ENCODE measurements at regions not wholly inside any gene's neighbourhood (a gene's known extent, or its start where the extent isn't known, plus 50 kb on each side); places are given as distances from the start of the nearest gene placed in this dataset.

DNA sequence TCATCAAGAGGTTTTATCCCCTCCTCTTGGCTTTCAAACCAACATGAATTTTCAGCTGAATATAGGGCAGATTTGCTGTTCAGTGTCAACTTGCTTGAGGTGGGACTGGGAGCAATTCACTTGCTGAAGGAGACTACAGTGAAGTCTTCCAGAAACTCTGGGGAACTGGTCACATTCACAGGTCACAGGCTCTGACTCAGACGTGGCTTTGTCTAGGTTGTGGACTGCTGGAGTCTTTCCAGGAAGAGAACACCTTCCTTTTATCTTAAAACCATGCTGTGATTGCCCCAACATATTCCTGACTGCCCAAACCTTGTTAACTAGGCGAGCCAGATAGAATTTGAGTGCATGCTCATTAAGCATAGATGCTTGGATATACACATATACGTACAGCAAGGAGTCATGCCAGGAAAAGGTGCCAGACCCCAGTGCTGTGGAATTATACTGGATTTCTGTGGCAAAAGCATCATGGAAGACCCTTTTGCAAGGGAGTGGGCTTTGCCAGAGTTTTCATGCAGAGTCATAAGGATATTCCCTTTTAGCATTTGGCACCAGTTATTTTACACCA is 399.1 kb upstream of the TBL1XR1 start (continued):
- TF ChIP-seq CHD2 (IDR thresholded peaks at IDR 0.05; ENCODE audit: low read length) (no peak), SP4 (IDR thresholded peaks at IDR 0.05; ENCODE audit: low read length) (no peak)
